Kidney (tissue), 13 donors: ENCODE measurements at regions not wholly inside any gene's neighbourhood (a gene's known extent, or its start where the extent isn't known, plus 50 kb on each side); places are given as distances from the start of the nearest gene placed in this dataset.
A peak's percentile ranks its signal among the peaks of the same experiment; 100 is the strongest.

ENCODE experiments used
- DNase-seq, 5 donors: peaks; one replicate each; pipeline ENCODE4 v3.0.0-alpha.2; 2013 to 2020
- FAIRE-seq: peaks from 2 replicates; lab custom pipeline; 2012; peaks lifted over from hg19 to GRCh38; lab: Jason Lieb, UNC
- H3K27ac ChIP-seq, 2 donors: one replicate each; pipeline ENCODE4 v1.7.0; 2013; ENCODE audit warnings: low read depth in 2 of 2, low read length in 2 of 2, inconsistent platforms in 1 of 2
- H3K27me3 ChIP-seq: one replicate; pipeline ENCODE4 v1.7.1; 2013; ENCODE audit warnings: low read length, inconsistent platforms; ENCODE audit not compliant: control insufficient read depth, insufficient read depth
- H3K36me3 ChIP-seq, 3 donors: one replicate each; pipeline versions ENCODE4 v1.7.0 to v1.7.1; 2013; ENCODE audit warnings: low read length in 3 of 3, control low read depth in 1 of 3, inconsistent platforms in 1 of 3; ENCODE audit not compliant: insufficient read depth in 3 of 3, control insufficient read depth in 2 of 3
- H3K4me1 ChIP-seq, 3 donors: one replicate each; pipeline versions ENCODE4 v1.7.0 to v1.7.1; 2013; ENCODE audit warnings: low read length in 3 of 3, inconsistent platforms in 1 of 3, low read depth in 1 of 3; ENCODE audit not compliant: control insufficient read depth in 2 of 3, insufficient read depth in 2 of 3
- H3K4me3 ChIP-seq, 3 donors: one replicate each; pipeline versions ENCODE4 v1.7.0 to v1.8.1; 2013; ENCODE audit warnings: low read length in 3 of 3, control low read depth in 1 of 3, inconsistent platforms in 1 of 3
- H3K9ac ChIP-seq, 3 donors: one replicate each; pipeline versions ENCODE4 v1.7.0 to v1.7.1; 2013; ENCODE audit warnings: low read length in 3 of 3, control low read depth in 1 of 3, inconsistent platforms in 1 of 3
- H3K9me3 ChIP-seq, 3 donors: one replicate each; pipeline versions ENCODE4 v1.7.0 to v1.7.1; 2013; ENCODE audit warnings: low read length in 3 of 3, control low read depth in 1 of 3, inconsistent platforms in 1 of 3; ENCODE audit not compliant: control insufficient read depth in 2 of 3, insufficient read depth in 1 of 3
- intact Hi-C: fragments of 100-400 bp; cut with DNase I; formaldehyde crosslinking; loops from one replicate; pipeline ENCODE4 v1.11.1; 2022
- TF ChIP-seq, protein P1 (sequence below): IDR thresholded peaks from 3 replicates; pipeline ENCODE4 v1.5.1; 2012; ENCODE audit warnings: mild to moderate bottlenecking, moderate library complexity, borderline replicate concordance; ENCODE audit not compliant: insufficient read depth; ENCODE audit errors: extremely low read depth
- donor health status: control.
- donor health status: control.
- donor health status: control.
- donor health status: control.
- donor health status: control.
- donor health status: DM: yes; HTN: yes; CAD: no.
- donor health status: Normal renal cell carcinoma (clear cell type).

GRCh38 chr6:155528335-155528734 is 72.7 kb upstream of the NOX3 start:
- TF ChIP-seq, protein P1, sequence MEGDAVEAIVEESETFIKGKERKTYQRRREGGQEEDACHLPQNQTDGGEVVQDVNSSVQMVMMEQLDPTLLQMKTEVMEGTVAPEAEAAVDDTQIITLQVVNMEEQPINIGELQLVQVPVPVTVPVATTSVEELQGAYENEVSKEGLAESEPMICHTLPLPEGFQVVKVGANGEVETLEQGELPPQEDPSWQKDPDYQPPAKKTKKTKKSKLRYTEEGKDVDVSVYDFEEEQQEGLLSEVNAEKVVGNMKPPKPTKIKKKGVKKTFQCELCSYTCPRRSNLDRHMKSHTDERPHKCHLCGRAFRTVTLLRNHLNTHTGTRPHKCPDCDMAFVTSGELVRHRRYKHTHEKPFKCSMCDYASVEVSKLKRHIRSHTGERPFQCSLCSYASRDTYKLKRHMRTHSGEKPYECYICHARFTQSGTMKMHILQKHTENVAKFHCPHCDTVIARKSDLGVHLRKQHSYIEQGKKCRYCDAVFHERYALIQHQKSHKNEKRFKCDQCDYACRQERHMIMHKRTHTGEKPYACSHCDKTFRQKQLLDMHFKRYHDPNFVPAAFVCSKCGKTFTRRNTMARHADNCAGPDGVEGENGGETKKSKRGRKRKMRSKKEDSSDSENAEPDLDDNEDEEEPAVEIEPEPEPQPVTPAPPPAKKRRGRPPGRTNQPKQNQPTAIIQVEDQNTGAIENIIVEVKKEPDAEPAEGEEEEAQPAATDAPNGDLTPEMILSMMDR, result no peak

GRCh38 chr6:155527443-155527842 is 71.8 kb upstream of the NOX3 start:
- intact Hi-C loops, result no loop called here
- TF ChIP-seq, protein P1, result no peak
- H3K36me3 ChIP-seq, result no peaks in the 10 kb centered on the region
- H3K4me3 ChIP-seq, result no peak overlapping the region
- H3K9me3 ChIP-seq, result no peaks in the 10 kb centered on the region
- H3K27ac ChIP-seq, result no peak overlapping the region
- H3K4me1 ChIP-seq, result no peaks in the 10 kb centered on the region
- H3K9ac ChIP-seq, result no peak overlapping the region
- no peak for FAIRE-seq
- DNase-seq, result no peak
- no peaks in the 10 kb centered on the region for H3K27me3 ChIP-seq

More at GRCh38 chr6:155528335-155528734, 72.7 kb upstream of the NOX3 start:
- no peak overlapping the region for H3K4me3 ChIP-seq
- no peaks in the 10 kb centered on the region for H3K9me3 ChIP-seq
- H3K9ac ChIP-seq, result no peak overlapping the region
- no peaks in the 10 kb centered on the region for H3K4me1 ChIP-seq
- H3K27me3 ChIP-seq, result no peaks in the 10 kb centered on the region
- intact Hi-C loops, result no loop called here
- DNase-seq (no peak), FAIRE-seq (peak; percentile 61)
- H3K27ac ChIP-seq, result no peak overlapping the region
- no peaks in the 10 kb centered on the region for H3K36me3 ChIP-seq

DNA sequence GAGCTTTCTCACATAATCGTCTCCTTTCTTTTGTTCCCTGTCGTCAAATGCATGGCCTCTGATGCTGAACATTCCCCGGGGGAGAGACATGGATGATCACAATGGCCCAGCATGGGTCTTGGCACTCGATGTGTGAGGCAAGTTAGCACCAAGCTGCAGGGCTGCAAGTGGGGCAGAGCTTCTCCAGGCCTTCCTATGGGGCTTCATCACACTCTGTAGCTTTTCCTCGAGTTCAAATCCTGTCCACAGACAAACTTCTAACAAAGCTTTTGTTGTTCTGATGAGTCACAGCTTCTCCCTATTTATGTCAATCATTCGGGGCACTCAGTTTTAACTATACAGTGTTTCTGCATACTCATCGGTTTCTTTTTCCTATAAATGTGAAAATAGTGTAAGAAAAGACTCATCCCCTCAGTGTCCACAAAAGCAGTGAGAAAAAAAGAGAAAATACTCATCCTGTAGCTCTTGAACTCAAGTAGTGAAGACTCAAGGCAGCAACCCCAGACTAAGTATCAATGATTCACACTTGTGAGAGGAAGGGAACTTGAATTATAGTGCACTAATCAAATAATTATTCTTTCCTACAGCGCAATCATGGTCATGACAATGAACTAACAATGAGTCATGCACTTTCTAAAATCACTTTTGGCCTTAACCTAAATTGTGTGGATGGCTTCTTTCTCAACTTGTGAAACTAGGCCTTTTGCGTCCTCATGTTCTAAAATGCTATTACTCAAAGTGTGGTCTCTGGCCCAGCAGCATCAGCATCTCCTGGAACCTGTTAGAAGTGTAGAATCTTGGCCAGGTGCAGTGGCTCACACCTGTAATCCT is 68.4 kb upstream of the NOX3 start:
- Histone ChIP-seq H3K27ac (no peak overlapping the region), H3K27me3 (no peaks in the 10 kb centered on the region), H3K9me3 (no peaks in the 10 kb centered on the region), H3K36me3 (no peaks in the 10 kb centered on the region), H3K4me1 (no peaks in the 10 kb centered on the region), H3K4me3 (no peak overlapping the region), H3K9ac (no peak overlapping the region)
- TF ChIP-seq, protein P1, result no peak
- DNase-seq (no peak), FAIRE-seq (no peak)
- intact Hi-C loops, result no loop called here
